Endodermal cell (in vitro differentiated cells): ENCODE measurements at regions not wholly inside any gene's neighbourhood (a gene's known extent, or its start where the extent isn't known, plus 50 kb on each side); places are given as distances from the start of the nearest gene placed in this dataset.

Experiments used
- DNase-seq: peaks from one replicate; pipeline ENCODE4 v3.0.0-alpha.2; 2017
- H3K27ac ChIP-seq: 2 replicates; pipeline ENCODE4 v1.5.1; 2013; ENCODE audit warnings: mild to moderate bottlenecking, low read depth, low read length, moderate library complexity
- H3K27me3 ChIP-seq: 2 replicates; pipeline ENCODE4 v1.6.1; 2013; ENCODE audit warnings: mild to moderate bottlenecking, low read length, moderate library complexity; ENCODE audit not compliant: insufficient read depth, control insufficient read depth, poor library complexity, severe bottlenecking
- H3K36me3 ChIP-seq: 2 replicates; pipeline ENCODE4 v1.7.0; 2013; ENCODE audit warnings: mild to moderate bottlenecking, low read length, moderate library complexity; ENCODE audit not compliant: control insufficient read depth, insufficient read depth
- H3K4me1 ChIP-seq: one replicate; pipeline ENCODE4 v1.7.0; 2013; ENCODE audit warnings: low read length; ENCODE audit not compliant: control insufficient read depth, insufficient read depth
- H3K4me3 ChIP-seq: 2 replicates; pipeline ENCODE4 v1.5.1; 2013; ENCODE audit warnings: mild to moderate bottlenecking, low read length, moderate library complexity
- H3K9ac ChIP-seq: 2 replicates; pipeline ENCODE4 v1.6.1; 2013; ENCODE audit warnings: mild to moderate bottlenecking, low read length, moderate library complexity; ENCODE audit not compliant: poor library complexity, severe bottlenecking; ENCODE audit errors: extremely low read depth
- H3K9me3 ChIP-seq: 2 replicates; pipeline ENCODE4 v1.6.1; 2013; ENCODE audit warnings: mild to moderate bottlenecking, low read length, moderate library complexity; ENCODE audit not compliant: control insufficient read depth
- H3K27ac Mint-ChIP-seq: 2 replicates; pipeline ENCODE4 v1.8.0; 2020; ENCODE audit warnings: mixed read lengths
- H3K27me3 Mint-ChIP-seq: 2 replicates; pipeline ENCODE4 v1.8.0; 2021; ENCODE audit warnings: mild to moderate bottlenecking, mixed read lengths; ENCODE audit not compliant: insufficient read depth
- H3K36me3 Mint-ChIP-seq: 2 replicates; pipeline ENCODE4 v1.8.0; 2020; ENCODE audit warnings: low read depth, mixed read lengths
- H3K4me1 Mint-ChIP-seq: 2 replicates; pipeline ENCODE4 v1.8.0; 2020; ENCODE audit warnings: mixed read lengths
- H3K4me3 Mint-ChIP-seq: 2 replicates; pipeline ENCODE4 v1.8.0; 2020; ENCODE audit warnings: mild to moderate bottlenecking, moderate library complexity, mixed read lengths
- H3K9me3 Mint-ChIP-seq: 2 replicates; pipeline ENCODE4 v1.8.0; 2020; ENCODE audit warnings: mild to moderate bottlenecking, mixed read lengths
- WGBS, 2 experiments: methylation state at CpG; one replicate each; pipeline versions ENCODE4 v1.1.5 to v1.1.7; 2013; ENCODE audit warnings: missing lambda C conversion rate in 2 of 2, mixed read lengths in 1 of 2; ENCODE audit not compliant: insufficient coverage in 1 of 2, insufficient read length in 1 of 2; 5-methylcytosine and 5-hydroxymethylcytosine counted together
- TF ChIP-seq, protein P1 (sequence below): fragments of 200-600 bp; sonication (generic); conservative IDR thresholded peaks from 2 replicates; pipeline ENCODE4 v1.5.0; 2021; ENCODE audit warnings: antibody characterized with exemption, mild to moderate bottlenecking

DNA sequence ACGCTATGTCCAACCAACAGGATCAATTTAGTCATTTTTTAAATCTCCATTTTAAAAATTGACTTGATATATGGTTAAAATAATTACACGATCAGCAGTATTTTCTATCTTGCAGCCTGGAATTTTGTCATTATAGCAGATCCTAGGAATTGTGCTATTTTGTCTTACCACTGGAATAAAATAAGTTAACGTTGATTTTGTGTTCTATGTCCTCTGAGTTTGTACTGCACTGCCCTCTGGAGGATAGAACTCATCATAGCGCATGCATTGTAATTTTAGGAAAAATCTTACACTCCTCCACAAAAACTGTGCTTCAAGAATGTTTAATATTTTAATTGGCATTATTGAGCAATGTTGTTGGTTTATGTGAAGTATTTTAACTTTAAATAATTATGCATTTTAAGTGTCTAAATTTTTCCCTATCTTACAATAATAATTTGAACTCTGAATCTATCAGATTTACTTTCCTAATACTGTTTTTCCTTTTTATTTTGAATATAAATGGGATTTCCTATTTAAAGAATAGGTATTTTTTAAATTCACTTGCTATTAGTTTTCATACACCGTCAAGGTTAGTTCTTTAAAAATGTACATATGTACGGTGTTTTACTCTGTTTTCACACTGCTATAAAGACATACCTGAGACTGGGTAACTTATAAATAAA, 220.1 kb downstream of the PPP1R3A start:
- peaks cover 2% of the 10 kb centered on the region for H3K9me3 Mint-ChIP-seq

GRCh38 chr7:113694149-113694548, 224.7 kb downstream of the PPP1R3A start:
- H3K27ac Mint-ChIP-seq: no peak overlapping the region
- TF ChIP-seq, protein P1, sequence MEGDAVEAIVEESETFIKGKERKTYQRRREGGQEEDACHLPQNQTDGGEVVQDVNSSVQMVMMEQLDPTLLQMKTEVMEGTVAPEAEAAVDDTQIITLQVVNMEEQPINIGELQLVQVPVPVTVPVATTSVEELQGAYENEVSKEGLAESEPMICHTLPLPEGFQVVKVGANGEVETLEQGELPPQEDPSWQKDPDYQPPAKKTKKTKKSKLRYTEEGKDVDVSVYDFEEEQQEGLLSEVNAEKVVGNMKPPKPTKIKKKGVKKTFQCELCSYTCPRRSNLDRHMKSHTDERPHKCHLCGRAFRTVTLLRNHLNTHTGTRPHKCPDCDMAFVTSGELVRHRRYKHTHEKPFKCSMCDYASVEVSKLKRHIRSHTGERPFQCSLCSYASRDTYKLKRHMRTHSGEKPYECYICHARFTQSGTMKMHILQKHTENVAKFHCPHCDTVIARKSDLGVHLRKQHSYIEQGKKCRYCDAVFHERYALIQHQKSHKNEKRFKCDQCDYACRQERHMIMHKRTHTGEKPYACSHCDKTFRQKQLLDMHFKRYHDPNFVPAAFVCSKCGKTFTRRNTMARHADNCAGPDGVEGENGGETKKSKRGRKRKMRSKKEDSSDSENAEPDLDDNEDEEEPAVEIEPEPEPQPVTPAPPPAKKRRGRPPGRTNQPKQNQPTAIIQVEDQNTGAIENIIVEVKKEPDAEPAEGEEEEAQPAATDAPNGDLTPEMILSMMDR: no peak
- Histone ChIP-seq H3K27ac (no peak overlapping the region), H3K4me3 (no peak overlapping the region), H3K4me1 (peaks cover 4% of the 10 kb centered on the region), H3K9me3 (no peaks in the 10 kb centered on the region), H3K27me3 (no peaks in the 10 kb centered on the region), H3K36me3 (no peaks in the 10 kb centered on the region), H3K9ac (no peak overlapping the region)
- 91% methylated on average over 1 of the region's 1 CpG; no CpG with 5 or more reads in 1 of the 2 experiments for WGBS, 2 experiments
- no peaks in the 10 kb centered on the region for H3K27me3 Mint-ChIP-seq
- no peaks in the 10 kb centered on the region for H3K36me3 Mint-ChIP-seq
- peaks cover 23% of the 10 kb centered on the region for H3K9me3 Mint-ChIP-seq
- no peaks in the 10 kb centered on the region for H3K4me1 Mint-ChIP-seq
- no peak overlapping the region for H3K4me3 Mint-ChIP-seq
- no peak for DNase-seq

More for the DNA sequence above, 220.1 kb downstream of the PPP1R3A start:
- no peak overlapping the region for H3K27ac ChIP-seq
- TF ChIP-seq, protein P1: peak; percentile 86
- Mint-ChIP-seq H3K36me3 (no peaks in the 10 kb centered on the region), H3K4me3 (no peak overlapping the region), H3K27ac (no peak overlapping the region), H3K27me3 (no peaks in the 10 kb centered on the region), H3K4me1 (no peaks in the 10 kb centered on the region)
- DNase-seq: no peak
- H3K27me3 ChIP-seq: no peaks in the 10 kb centered on the region
- 70% methylated on average over 5 of the region's 6 CpGs; no CpG with 5 or more reads in 1 of the 2 experiments for WGBS, 2 experiments
- H3K9me3 ChIP-seq: no peaks in the 10 kb centered on the region
- H3K36me3 ChIP-seq: no peaks in the 10 kb centered on the region
- no peak overlapping the region for H3K4me3 ChIP-seq
- H3K4me1 ChIP-seq: peaks cover 4% of the 10 kb centered on the region
- no peak overlapping the region for H3K9ac ChIP-seq

- WGBS, 2 experiments: 82 to 91% methylated on average over 5 of the region's 5 CpGs
These were observed 234.6 kb downstream of the PPP1R3A start for GRCh38 chr7:113684165-113684564.

More at GRCh38 chr7:113684165-113684564, 234.6 kb downstream of the PPP1R3A start:
- no peaks in the 10 kb centered on the region for H3K4me1 Mint-ChIP-seq
- H3K27me3 Mint-ChIP-seq: no peaks in the 10 kb centered on the region
- no peaks in the 10 kb centered on the region for H3K27me3 ChIP-seq
- no peaks in the 10 kb centered on the region for H3K36me3 Mint-ChIP-seq
- H3K27ac Mint-ChIP-seq: no peak overlapping the region
- no peak for DNase-seq
- no peak overlapping the region for H3K4me3 Mint-ChIP-seq
- no peak overlapping the region for H3K9ac ChIP-seq
- no peak overlapping the region for H3K27ac ChIP-seq
- no peak overlapping the region for H3K4me3 ChIP-seq
- H3K9me3 Mint-ChIP-seq: peaks cover 50% of the 10 kb centered on the region
- H3K36me3 ChIP-seq: no peaks in the 10 kb centered on the region
- H3K9me3 ChIP-seq: peaks cover 20% of the 10 kb centered on the region
- TF ChIP-seq, protein P1: no peak
- H3K4me1 ChIP-seq: no peaks in the 10 kb centered on the region
